ENCODE measurements at regions not wholly inside any gene's neighbourhood (a gene's known extent, or its start where the extent isn't known, plus 50 kb on each side); places are given as distances from the start of the nearest gene placed in this dataset.

DNA sequence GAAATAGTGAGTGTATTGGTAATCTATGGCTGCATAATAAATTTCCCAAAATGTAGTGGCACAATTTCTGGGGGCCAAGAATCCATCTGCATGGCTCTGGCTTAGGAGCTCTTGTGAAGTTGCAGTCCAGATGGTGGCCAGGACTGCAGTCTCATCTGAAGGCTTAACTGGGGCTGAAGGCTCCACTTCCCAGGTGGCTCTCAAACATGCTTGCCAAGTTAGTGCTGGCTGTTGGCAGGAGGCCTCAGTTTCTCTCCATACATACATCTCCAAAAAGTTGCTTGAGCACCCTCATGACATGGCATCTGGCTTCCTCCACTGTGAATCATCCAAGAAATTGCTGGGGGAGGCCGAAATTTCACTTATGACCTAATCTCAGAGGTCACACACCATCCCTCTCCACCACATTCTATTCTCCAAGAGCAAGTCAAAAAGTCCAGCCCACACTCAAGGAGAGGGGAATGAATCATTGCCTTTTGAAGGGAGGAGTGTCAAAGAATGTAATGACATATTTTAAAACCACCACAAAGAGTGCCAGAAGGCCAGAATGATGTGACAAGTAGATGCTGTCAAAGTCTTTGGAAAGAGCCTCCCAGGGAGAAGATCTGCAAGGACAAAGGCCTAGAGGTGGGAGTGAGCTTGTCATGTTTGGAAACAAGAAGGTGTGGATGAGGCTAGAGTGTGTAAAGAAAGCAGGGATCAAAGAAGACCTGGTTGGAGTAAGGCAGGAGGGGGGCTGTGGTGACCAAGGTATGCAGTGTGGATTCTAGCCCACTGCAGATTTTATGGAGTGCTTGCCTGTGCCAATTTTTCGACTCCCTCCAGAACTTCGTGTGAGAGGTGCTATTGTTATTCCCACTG, 566.2 kb downstream of the MIAT start:
- no peak for DNase-seq (ENCODE audit: low read depth in 2 of 2)

DNA sequence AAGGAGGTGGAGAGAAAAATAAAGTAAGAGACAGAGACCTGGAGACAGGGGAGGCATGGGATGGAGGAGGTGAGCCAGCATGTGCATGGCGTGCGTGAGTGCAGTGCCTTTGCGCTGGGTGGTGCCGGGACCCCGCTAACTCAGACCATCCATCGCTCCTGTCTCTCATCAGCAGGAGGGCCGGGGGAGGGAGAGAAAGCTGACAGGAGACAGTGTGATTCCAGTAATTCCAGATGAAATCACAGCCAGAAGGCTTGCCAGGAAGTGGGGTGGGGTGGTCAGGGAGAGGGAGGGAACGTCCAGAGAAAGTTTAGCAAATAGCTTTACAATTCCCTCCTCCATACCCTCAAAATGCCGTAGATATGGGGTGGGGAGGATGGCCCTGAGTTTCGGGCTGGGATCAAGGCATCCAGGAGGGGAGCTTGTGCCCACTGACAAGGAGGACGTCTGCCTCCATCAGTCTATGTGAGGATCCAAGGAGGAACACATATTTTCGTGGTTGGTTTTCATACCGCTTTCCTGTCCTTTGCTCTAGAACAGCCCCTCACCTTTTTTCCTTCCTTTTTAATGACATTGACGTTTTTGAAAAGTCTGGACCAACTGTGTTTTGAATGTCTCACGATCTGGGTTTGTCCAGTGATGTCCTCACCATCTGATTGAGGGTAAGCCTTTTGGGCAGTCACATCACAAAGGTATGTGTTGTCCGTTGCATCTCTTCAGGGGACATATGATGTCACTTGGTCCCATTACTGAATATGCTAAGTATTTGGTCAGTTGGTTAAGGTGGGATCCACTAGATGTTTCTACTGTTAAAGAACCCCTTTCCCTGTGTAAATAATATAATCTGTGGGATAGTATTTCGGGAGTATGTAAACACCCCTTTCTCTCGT, 567.3 kb downstream of the MIAT start:
- no peak for DNase-seq (ENCODE audit: low read depth in 2 of 2)

DNA sequence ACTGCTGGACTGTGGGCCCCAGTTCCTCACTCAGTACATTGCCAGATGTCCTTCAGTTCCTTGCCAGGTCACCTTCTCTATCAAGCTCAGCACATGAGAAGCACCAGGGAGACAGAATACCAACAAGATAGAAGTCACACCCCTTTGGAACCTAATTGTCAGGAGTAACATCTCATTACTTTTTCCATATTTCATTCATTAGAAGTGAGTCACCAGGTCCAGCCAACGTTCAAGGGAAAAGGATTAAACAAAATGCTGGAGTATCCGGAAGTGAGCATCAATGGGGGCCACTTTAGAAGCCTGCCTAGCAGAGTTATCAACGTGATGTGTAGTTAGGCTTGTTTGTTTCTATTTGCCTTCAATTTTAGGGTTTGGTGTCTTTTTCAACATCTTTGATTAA, 569.3 kb downstream of the MIAT start:
- DNase-seq (ENCODE audit: low read depth in 2 of 2) = no peak

DNA sequence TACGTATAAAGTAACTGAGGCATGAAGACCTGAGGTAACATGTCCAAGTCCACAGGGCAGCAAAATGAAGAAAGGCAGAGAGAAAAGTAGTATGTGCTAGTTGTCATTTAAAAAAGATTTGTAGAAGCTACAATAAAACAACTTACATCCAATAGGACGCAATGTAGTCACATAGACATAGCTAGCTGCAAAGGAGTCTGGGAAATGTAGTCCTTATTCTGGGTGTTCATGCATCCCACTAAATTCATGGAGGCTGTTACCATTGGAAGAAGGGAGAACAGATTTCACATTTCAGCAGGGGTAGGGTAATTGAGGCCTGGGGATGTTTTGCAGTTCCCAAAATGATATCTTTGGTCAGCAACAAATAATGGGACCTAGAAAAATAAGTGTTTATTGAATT, 571.4 kb downstream of the MIAT start:
- no peak for DNase-seq (ENCODE audit: low read depth in 2 of 2)

DNA sequence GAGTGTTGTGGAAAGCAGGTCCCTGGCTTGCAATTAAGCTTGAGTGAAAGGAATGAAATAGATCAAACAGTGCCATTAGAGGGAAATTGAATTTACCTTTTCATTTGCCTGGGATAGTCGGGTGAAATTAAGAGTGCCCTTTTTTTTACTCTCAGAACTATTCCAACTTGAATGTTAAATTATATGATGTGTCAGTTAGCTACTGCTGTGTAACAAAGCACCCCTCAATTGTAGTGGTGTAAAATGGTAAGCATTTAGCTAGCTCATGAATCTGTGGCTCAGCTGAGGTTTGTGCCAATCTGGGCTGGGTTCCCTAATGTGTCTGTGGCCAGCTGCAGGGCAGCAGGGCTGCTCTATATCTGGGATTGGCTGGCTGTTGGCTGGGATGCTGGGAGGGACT, 571.4 kb downstream of the MN1 start:
- DNase-seq (ENCODE audit: low read depth in 2 of 2) = no peak

DNA sequence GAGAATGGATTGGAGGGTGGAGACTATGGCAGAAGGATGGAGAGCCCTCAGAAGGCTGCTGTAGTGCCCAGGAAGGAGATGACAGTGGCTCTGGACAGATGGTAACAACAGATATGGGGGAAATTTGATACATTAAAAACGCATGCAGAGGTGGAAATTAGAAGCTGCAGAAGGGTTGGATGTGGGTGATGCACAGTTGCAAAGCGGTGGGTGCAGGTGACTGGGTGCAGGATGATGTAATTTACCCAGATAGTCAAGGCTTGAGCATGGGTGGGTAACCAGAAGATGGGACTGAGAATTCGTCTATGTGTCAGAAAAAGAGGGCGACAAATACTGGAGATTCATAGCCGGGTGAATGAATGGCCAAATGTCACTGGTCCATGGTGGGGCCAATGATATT, 570.3 kb downstream of the MN1 start:
- DNase-seq (ENCODE audit: low read depth in 2 of 2) = no peak

DNA sequence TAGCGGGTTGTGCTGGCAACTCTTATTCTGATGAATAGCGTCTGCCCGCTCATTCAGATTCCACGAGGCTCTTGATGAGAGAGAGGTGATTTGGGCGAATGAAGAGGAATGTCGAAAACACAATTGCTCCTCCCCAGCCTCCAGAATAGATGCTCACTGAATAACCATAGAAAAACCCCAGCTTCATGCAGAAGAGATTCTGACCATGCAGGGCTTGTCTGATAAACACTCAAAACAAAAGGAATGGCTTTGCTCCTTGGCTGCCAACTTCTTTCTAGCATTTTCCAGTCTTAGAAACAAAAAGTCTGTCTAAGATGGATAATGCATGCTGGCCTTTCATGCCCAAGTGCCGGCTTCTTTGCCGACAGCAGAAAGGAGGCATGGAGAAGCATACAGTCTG, 569.5 kb downstream of the MN1 start:
- no peak for DNase-seq (ENCODE audit: low read depth in 2 of 2)

DNA sequence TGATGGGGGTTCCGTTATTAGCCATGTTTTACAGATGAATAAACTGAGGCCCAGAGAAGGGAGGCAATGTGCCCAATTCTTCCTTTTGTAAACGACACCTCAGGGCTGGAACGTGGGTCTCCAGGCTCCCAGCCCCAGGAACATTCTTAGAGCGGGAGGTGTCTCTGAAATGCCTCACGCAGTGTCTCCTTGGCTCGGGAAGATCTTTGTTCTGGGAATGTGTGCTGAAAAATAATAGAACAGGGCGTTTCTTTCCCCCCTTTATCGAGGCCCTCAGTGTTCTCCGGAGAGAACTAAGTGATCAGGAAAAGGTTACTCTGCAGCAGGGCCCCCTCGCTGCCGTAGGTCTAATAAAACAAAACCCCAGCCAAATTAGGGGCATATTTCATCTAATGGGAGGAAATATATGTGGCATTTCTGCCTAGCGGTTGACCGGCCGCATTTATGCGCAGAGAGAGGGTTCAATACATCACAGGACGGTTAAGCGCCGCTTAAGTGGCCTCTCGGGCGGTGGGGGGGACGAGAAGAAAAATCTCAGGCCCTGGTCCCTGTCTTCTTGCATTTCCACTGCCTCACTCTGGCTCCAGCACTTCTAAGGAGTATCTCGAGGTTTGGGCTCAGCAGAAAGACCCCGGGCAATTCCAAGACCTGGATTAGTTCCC, 564.3 kb downstream of the MN1 start:
- DNase-seq (ENCODE audit: low read depth in 2 of 2) = no peak

DNA sequence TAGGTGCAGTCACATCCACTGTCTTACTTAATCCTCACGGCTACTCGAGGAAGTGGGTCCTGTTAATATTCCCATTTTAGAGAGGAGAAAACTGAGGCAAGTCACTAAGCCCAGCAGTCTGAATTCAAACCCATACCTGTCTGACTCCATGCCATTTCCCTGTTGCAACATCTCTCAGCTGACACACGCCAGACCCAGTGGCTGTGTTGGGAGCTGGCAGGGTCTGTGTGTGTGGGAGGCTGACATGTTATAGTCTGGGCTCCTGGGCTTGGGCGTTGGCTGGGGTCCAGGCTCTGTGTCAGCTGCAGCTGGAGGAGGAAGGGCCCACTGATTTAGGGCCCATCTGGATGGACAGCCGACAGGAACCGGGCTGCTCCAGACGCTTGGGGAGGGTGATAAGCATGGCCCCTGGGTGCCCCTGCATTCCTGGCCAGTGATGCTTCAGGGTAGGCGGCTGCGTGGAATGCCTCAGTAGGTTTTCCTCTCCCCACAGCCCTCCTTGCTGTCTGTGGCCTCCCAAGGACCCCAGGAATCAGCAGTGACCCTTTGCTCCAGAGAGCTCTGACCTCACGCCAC, 562.5 kb downstream of the MN1 start:
- no peak for DNase-seq (ENCODE audit: low read depth in 2 of 2)

DNA sequence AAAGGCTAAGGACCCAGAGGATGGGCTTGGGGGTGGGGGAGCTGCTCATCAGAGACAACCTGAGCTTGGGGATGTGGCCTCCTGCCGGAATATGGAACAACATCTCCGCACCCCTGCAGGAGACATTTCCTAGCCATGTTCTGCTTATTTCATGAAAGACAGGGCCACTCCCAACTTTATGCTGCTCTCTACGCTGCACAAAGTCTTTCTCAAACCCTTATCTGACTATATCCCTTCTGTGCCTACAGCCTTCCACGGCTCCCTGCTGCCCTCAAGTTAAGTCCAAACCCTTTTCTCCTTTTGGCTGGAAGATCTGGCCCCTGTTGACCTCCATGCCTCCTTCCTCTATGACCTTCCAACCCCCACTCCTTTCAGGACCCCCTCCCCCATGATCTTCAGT, 562.0 kb downstream of the MN1 start:
- DNase-seq (ENCODE audit: low read depth in 2 of 2) = no peak

DNA sequence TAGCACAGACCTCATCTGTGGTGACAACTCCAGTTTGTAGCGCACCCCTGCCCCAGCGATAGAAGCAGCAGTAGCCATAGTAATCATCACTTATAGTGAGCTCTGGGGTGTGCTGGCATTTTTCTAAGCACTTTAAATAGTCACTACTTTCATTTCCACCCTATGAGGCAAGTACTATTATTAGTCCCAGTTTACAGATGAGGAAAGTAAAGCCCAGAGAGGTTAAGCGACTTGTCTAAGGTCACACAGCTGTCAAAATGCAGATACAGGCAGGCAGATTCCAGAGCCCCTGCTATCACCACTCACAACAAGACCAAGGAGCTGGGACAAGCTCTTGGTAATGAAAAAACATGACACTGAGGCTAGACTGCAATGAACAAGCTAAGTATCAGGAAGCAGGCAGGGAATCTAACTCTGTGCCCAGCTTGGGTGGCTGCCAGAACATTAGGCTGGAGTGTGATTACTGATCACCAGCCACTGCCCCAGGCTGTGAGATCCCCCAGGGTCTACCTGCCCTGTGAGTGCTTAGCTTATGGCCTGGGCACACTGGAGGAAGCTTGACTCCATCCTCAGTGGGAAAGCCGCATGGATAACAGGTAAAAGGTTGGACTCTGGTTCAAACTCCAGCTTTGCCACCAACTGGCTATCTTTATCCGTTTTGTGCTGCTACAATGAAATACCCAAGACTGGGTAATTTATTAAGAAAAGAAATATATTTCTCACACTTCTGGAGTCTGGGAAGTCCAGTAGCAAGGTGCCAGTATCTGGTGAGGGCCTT, 561.1 kb downstream of the MN1 start:
- no peak for DNase-seq (ENCODE audit: low read depth in 2 of 2)

DNA sequence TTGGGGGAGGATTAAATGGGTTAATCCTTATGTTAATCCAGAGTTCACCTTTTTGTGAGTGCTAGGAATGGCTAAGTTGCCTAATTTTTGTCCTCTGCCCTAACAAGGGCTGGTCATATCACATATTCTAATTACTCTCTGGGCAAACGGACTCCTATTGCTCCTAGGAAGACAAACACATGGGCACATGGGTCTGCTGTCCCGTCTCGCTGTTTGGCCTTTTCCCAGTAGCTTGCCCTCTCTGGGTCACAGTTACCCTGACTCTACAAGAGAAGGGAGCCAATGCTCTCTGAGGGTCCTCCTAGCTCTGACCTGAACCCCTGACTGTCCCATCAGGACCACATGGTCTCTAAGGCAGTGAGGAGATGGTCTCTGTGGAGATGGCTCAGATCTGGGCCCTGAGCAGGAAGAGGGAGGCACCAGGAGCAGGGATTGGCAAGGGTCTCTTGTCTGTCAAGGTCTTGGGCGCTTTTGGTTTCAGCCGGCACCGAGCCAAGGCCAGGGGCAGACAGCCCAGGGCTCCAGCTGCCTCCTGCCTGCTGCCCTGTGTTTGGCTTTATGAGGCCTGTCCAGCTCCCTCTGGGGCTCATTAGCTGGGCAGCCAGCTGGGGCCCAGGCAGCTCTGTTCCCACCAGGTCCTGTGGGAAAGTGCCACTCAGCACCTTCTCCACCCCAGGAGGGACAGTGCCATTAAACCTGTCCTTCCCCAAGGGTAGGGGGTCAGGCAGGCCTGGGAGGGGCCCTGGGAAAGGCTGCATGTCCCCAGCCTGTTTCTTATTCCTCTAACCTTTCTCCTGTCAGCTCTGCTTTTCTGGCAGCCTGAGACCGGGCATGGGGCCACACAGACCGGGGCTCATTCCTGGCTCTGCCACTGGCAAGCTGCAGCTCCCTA, 559.9 kb downstream of the MN1 start:
- DNase-seq (ENCODE audit: low read depth in 2 of 2) = no peak

DNA sequence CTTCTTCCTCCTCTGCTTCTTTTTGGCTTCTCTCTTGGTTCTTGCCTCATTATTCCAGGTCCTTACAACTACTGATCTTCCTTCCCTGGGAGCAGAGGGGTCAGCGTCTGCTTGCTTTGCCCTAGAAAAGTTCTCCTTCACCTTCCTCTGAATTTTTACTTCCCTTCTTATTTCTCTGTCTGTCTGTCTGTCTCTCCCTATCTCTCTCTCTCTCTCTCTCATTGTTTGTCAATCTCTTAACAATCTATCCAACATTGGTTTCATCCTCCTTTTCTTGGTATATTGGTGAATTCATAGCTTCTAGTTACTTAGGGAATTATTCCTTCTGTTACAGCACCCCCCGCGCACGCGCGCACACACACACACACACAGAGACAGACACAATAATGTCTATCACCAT, 559.1 kb downstream of the MN1 start:
- DNase-seq (ENCODE audit: low read depth in 2 of 2) = no peak

DNA sequence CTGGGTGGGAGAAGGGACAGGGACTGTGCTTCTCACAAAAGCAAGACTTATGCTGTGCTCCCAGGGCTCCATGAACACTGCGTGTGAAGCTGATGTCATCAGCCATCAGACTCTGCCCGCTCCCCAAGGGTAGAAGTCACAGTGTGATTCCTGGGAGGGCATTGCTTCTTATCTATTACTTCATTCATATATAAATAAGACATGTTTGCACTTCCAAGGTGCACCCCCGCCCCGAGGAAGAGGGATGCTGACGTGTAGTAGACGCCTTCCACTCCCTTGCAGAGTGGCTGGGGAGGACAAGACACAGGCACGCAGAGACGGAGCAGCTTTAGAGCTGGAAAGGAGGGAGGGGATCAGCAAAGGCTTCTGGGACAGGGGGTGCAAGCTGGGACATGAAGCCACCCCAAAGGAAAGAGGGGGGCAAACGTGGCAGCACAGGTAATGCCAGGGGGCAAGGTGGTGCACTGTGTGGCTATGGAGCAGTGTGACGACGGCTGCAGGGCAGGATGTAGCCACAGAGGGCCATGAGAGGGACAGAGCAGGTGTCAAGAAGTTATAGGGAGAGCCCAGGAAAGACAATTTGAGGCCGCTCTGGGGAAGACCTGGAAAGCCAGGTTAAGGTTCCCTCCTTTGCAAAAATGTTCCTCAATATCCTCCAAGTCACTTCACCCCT, 558.5 kb downstream of the MN1 start:
- DNase-seq (ENCODE audit: low read depth in 2 of 2) = no peak

DNA sequence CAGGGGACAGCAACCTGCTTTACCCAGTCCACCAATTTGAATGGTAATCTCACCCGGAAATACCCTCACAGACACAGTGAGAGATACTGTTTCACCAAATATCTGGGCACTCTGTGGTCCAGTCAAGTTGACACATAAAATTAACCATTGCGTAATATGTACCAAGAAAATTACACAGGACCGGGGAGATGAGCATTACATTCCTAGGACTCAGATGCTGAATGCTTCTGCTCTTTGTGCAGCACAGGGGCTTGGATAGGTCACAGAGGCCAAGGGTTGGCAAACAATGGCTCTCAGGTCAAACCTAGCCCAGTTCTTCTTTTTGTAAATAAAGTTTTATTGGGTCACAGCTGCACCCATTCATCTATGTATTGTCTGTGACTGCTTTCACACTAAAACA, 557.2 kb downstream of the MN1 start:
- no peak for DNase-seq (ENCODE audit: low read depth in 2 of 2)

DNA sequence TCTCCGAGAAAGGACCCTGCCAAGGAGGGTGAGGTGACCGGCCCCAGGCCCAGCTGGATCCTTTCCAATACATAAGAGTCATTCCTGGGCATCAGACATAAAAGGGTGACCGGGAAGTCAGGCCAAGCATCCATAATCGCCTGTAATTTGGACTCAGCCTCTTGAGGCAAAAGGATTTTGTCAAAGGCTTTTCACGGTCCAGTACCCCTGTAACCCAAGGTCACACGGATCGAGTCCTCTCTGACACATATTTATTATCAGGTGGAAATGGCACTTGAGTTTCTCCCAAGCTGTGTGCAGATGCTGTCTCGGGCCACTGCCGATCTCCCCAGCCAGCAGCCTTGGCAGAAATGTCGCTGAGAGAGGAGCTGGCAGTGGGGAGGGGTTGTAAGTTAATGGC, 556.5 kb downstream of the MN1 start:
- no peak for DNase-seq (ENCODE audit: low read depth in 2 of 2)

DNA sequence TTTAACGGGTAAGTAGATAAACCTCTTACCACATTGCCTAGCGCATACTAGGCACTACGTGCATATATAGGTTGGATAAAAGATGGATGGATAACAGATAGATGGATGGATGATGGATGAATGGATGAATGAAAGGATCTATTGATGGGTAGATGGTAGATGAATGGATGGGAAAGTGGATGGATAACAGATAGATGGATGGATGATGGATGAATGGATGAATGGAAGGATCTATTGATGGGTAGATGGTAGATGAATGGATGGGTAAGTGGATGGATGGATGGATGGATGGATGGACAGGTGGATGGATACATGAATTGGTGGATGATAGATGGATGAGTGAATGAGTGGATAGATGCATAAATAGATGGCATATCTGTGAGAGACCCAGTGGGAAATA, 555.0 kb downstream of the MN1 start:
- DNase-seq (ENCODE audit: low read depth in 2 of 2) = no peak

DNA sequence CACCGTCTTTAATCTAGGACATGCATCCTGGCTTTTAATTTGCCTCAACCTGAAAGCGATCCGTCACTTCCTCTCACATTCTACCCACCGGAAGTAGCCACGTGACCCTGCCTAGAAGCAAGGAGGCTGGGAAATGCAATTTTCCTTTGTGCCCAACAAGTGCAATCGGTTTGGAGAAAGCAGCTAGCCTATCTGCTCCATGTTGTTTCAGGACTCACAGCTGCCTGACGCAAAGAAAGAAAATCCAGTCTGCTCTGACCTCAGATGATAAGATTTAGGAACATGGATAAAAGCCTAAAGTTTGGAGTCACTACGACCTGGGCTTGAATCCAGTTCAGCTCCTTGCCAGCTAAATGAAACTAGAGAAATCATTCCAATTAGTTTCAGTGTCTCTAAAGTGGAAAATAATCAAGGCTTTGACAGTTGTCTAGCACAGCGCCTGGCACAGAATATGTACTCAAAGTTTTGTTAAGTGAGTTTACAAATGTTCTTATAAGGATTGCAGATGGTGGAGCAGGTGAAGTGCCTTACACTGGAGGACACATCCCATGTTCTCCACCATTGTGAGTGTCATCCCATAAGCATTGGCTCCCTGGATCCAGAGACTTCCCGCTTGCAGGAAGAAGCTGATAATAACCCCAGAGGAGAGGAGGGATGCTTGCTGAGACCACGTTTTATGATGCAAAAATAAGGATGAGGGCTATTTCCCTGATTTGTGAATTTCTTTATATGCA, 553.7 kb downstream of the MN1 start:
- no peak for DNase-seq (ENCODE audit: low read depth in 2 of 2)

DNA sequence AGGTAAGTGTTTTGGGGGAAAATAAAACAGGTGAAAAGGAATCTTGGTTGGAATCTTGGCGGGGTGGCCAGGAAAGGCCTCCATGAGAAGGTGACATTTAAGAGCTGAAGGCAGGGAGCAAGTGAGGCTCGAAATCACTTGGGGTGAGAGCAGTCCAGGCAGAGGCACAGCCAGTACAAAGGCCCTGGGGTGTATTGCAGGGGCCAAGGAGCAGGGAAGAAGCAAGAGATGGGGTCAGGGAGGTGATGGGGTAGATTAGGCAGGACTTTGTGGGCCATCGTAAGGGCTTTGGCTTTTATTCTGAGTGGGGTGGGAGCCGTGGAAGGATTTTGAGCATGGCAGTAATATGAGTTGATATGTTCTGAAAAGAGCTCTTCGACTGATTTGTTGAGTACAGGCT, 551.1 kb downstream of the MN1 start:
- DNase-seq (ENCODE audit: low read depth in 2 of 2) = no peak
